SH-SY5Y (cell line): ENCODE measurements at regions not wholly inside any gene's neighbourhood (a gene's known extent, or its start where the extent isn't known, plus 50 kb on each side); places are given as distances from the start of the nearest gene placed in this dataset.

Source experiments
- GATA2 ChIP-seq: IDR thresholded peaks from 2 replicates; pipeline ENCODE4 v1.6.1; 2011; ENCODE audit warnings: mild to moderate bottlenecking, low read depth, low read length
- GATA3 ChIP-seq: IDR thresholded peaks from 2 replicates; pipeline ENCODE4 v1.6.1; 2011; ENCODE audit warnings: low read depth, mild to moderate bottlenecking, low read length, moderate library complexity

- TF ChIP-seq GATA3: no peak
- TF ChIP-seq GATA2: no peak
Measured at GRCh38 chr3:18087988-18088387, 337.2 kb downstream of the SATB1 start.
